CD14-positive monocyte (primary cell): ENCODE measurements at regions not wholly inside any gene's neighbourhood (a gene's known extent, or its start where the extent isn't known, plus 50 kb on each side); places are given as distances from the start of the nearest gene placed in this dataset.
"Not testable (repeated sequence)": the region's sequence is repeated elsewhere in the genome, so short reads cannot be mapped to it uniquely, and the experiment has no call there.

Experiments
- DNase-seq, 3 donors: peaks; one replicate each; pipeline ENCODE4 v3.0.0-alpha.2; 2011 to 2022
- H2AFZ ChIP-seq: 2 replicates; pipeline ENCODE4 v1.6.0; 2012; ENCODE audit warnings: mild to moderate bottlenecking, low read depth, low read length, inconsistent platforms; ENCODE audit not compliant: insufficient read depth, poor library complexity, severe bottlenecking
- H3K27ac ChIP-seq, 2 donors: 1 replicate in 1 of 2; 2 replicates in 1 of 2; pipeline ENCODE4 v1.5.1; 2012 to 2013; ENCODE audit warnings: low read length in 2 of 2, control low read depth in 1 of 2, inconsistent platforms in 1 of 2, low read depth in 1 of 2, mild to moderate bottlenecking in 1 of 2
- H3K27me3 ChIP-seq, 2 donors: one replicate each; pipeline versions ENCODE4 v1.6.0 to v1.6.1; 2011 to 2013; ENCODE audit warnings: low read length in 2 of 2; ENCODE audit not compliant: control insufficient read depth in 2 of 2, insufficient read depth in 2 of 2
- H3K36me3 ChIP-seq, 2 donors: replicated peaks in 1 of 2; 1 replicate in 1 of 2; 2 replicates in 1 of 2; pipeline versions ENCODE4 v1.5.1 to v1.6.1; 2012 to 2013; ENCODE audit warnings: low read length in 2 of 2, control low read depth in 1 of 2, inconsistent platforms in 1 of 2, mild to moderate bottlenecking in 1 of 2; ENCODE audit not compliant: insufficient read depth in 2 of 2, control insufficient read depth in 1 of 2
- H3K4me1 ChIP-seq, 2 donors: 1 replicate in 1 of 2; 2 replicates in 1 of 2; pipeline versions ENCODE4 v1.5.1 to v1.6.1; 2012 to 2013; ENCODE audit warnings: low read length in 2 of 2, control low read depth in 1 of 2, inconsistent platforms in 1 of 2, mild to moderate bottlenecking in 1 of 2, moderate library complexity in 1 of 2; ENCODE audit not compliant: insufficient read depth in 2 of 2, control insufficient read depth in 1 of 2
- H3K4me2 ChIP-seq: replicated peaks from 2 replicates; pipeline ENCODE3; 2012; ENCODE audit warnings: low read length, moderate library complexity, mild to moderate bottlenecking; ENCODE audit not compliant: poor library complexity, severe bottlenecking; ENCODE audit errors: extremely low read depth
- H3K4me3 ChIP-seq, 3 experiments: fragments of 200-600 bp in 1 of 3; sonication (generic) in 1 of 3; replicated peaks in 1 of 3; 1 replicate in 2 of 3; 2 replicates in 1 of 3; pipeline ENCODE4 v1.5.1; 2011 to 2013; ENCODE audit warnings: low read length in 3 of 3, mild to moderate bottlenecking in 3 of 3, control low read depth in 2 of 3, low read depth in 2 of 3, inconsistent platforms in 1 of 3, moderate library complexity in 1 of 3
- H3K79me2 ChIP-seq: 2 replicates; pipeline ENCODE4 v1.6.0; 2012; ENCODE audit warnings: mild to moderate bottlenecking, control low read depth, inconsistent platforms, low read length, moderate library complexity; ENCODE audit not compliant: insufficient read depth
- H3K9ac ChIP-seq: 2 replicates; pipeline ENCODE4 v1.6.0; 2017; ENCODE audit warnings: low read length, mild to moderate bottlenecking; ENCODE audit not compliant: insufficient read depth, poor library complexity, severe bottlenecking
- H3K9me3 ChIP-seq, 2 donors: replicated peaks in 1 of 2; 1 replicate in 1 of 2; 2 replicates in 1 of 2; pipeline versions ENCODE4 v1.5.1 to v1.6.1; 2012 to 2013; ENCODE audit warnings: low read length in 2 of 2, control low read depth in 1 of 2; ENCODE audit not compliant: control insufficient read depth in 1 of 2, insufficient read depth in 1 of 2
- H4K20me1 ChIP-seq: 2 replicates; pipeline ENCODE4 v1.6.0; 2012; ENCODE audit warnings: mild to moderate bottlenecking, low read length, control low read depth, moderate library complexity; ENCODE audit not compliant: insufficient read depth
- H3K27ac Mint-ChIP-seq, 7 donors: one replicate each; pipeline ENCODE4 v1.8.0; 2020; ENCODE audit warnings: mild to moderate bottlenecking in 7 of 7, mixed read lengths in 7 of 7, moderate library complexity in 6 of 7, inconsistent platforms in 2 of 7
- H3K27me3 Mint-ChIP-seq, 3 donors: one replicate each; pipeline ENCODE4 v1.8.0; 2021 to 2022; ENCODE audit warnings: low read depth in 3 of 3, mild to moderate bottlenecking in 3 of 3, mixed read lengths in 3 of 3, moderate library complexity in 3 of 3, inconsistent platforms in 1 of 3
- H3K36me3 Mint-ChIP-seq, 2 donors: one replicate each; pipeline ENCODE4 v1.8.0; 2020; ENCODE audit warnings: mixed read lengths in 2 of 2, inconsistent platforms in 1 of 2, mild to moderate bottlenecking in 1 of 2
- H3K4me1 Mint-ChIP-seq: one replicate; pipeline ENCODE4 v1.8.0; 2020; ENCODE audit warnings: mild to moderate bottlenecking, mixed read lengths
- H3K4me3 Mint-ChIP-seq, 2 donors: one replicate each; pipeline ENCODE4 v1.8.0; 2020; ENCODE audit warnings: mild to moderate bottlenecking in 2 of 2, mixed read lengths in 2 of 2, moderate library complexity in 1 of 2
- H3K9me3 Mint-ChIP-seq, 7 donors: one replicate each; pipeline ENCODE4 v1.8.0; 2020 to 2022; ENCODE audit warnings: mixed read lengths in 7 of 7, mild to moderate bottlenecking in 6 of 7, moderate library complexity in 6 of 7, inconsistent platforms in 2 of 7
- CTCF ChIP-seq: fragments of 200-600 bp; IDR thresholded peaks from one replicate; pipeline ENCODE4 v1.8.0; 2022; ENCODE audit warnings: antibody characterized with exemption, mild to moderate bottlenecking
- whole genome bisulfite sequencing: methylation state at CpG from one replicate; pipeline ENCODE4 v1.1.5; 2013; ENCODE audit warnings: missing lambda C conversion rate; ENCODE audit not compliant: insufficient coverage; 5-methylcytosine and 5-hydroxymethylcytosine counted together
- intact Hi-C, 2 donors: fragments of 100-400 bp; cut with micrococcal nuclease; formaldehyde crosslinking; loops; one replicate each; pipeline versions ENCODE4 v1.15.0 to v1.15.1; 2023

GRCh38 chr3:86874790-86875189 lies 116.2 kb downstream of the VGLL3 start:
- intact Hi-C loops, H3K36me3 ChIP-seq, H3K9me3 ChIP-seq, H3K27me3 ChIP-seq, DNase-seq, H3K4me2 ChIP-seq, H3K4me3 Mint-ChIP-seq, H3K4me1 Mint-ChIP-seq, H3K4me3 ChIP-seq, H3K27me3 Mint-ChIP-seq, H3K9ac ChIP-seq, H4K20me1 ChIP-seq, H3K27ac Mint-ChIP-seq, H3K79me2 ChIP-seq, H3K4me1 ChIP-seq, H3K27ac ChIP-seq, H2AFZ ChIP-seq, H3K36me3 Mint-ChIP-seq: not testable (repeated sequence)
- peaks cover 0 to 11% (median 3%) of the 10 kb centered on the region in 7 donors for H3K9me3 Mint-ChIP-seq
- no CpG with 5 or more reads among the region's 1 CpG for WGBS

- Histone ChIP-seq H3K36me3 (no peaks in the 10 kb centered on the region), H3K4me2 (no peak overlapping the region), H3K4me1 (no peaks in the 10 kb centered on the region), H3K9ac (no peak overlapping the region), H3K27ac (no peak overlapping the region), H3K79me2 (no peaks in the 10 kb centered on the region), H3K9me3 (no peaks in the 10 kb centered on the region), H2AFZ (no peak overlapping the region), H3K27me3 (no peaks in the 10 kb centered on the region), H4K20me1 (no peaks in the 10 kb centered on the region), H3K4me3 (no peak overlapping the region)
- Mint-ChIP-seq H3K4me1 (no peaks in the 10 kb centered on the region), H3K27me3 (no peaks in the 10 kb centered on the region), H3K27ac (no peak overlapping the region), H3K4me3 (no peak overlapping the region), H3K9me3 (peaks cover 0 to 8% (median 2%) of the 10 kb centered on the region in 7 donors), H3K36me3 (no peaks in the 10 kb centered on the region)
- WGBS = 79% methylated on average over 2 of the region's 4 CpGs
- TF ChIP-seq CTCF = no peak
- intact Hi-C loops = no loop called here
- DNase-seq = no peak
Observed at GRCh38 chr3:86869566-86869965, 121.4 kb downstream of the VGLL3 start.
